Natural killer cell (primary cell): ENCODE measurements at regions not wholly inside any gene's neighbourhood (a gene's known extent, or its start where the extent isn't known, plus 50 kb on each side); places are given as distances from the start of the nearest gene placed in this dataset.
A peak's percentile ranks its signal among the peaks of the same experiment; 100 is the strongest.

Experiments used
- ATAC-seq, 3 donors: fragments of 150-1000 bp in 2 of 3; fragments of 200-7000 bp in 1 of 3; cut with Tn5 transposase; 1 replicate in 1 of 3; 2 replicates in 2 of 3; pipeline ENCODE4 v1.10.0; 2021; ENCODE audit warnings: mild to moderate bottlenecking in 2 of 3, moderate library complexity in 2 of 3
- DNase-seq, 2 donors: peaks; one replicate each; pipeline versions ENCODE4 v3.0.0 to v3.0.0-alpha.2; 2013 to 2021; ENCODE audit warnings: mixed read lengths in 1 of 2
- H3K27ac ChIP-seq: one replicate; pipeline ENCODE4 v1.5.1; 2013; ENCODE audit warnings: mild to moderate bottlenecking, low read length
- H3K27me3 ChIP-seq: one replicate; pipeline ENCODE4 v1.6.1; 2013; ENCODE audit warnings: low read length; ENCODE audit not compliant: control insufficient read depth, insufficient read depth
- H3K36me3 ChIP-seq: one replicate; pipeline ENCODE4 v1.6.1; 2013; ENCODE audit warnings: low read length; ENCODE audit not compliant: control insufficient read depth, insufficient read depth
- H3K4me1 ChIP-seq: one replicate; pipeline ENCODE4 v1.6.1; 2013; ENCODE audit warnings: low read length; ENCODE audit not compliant: control insufficient read depth, insufficient read depth
- H3K4me3 ChIP-seq: one replicate; pipeline ENCODE4 v1.5.1; 2013; ENCODE audit warnings: low read length
- H3K9me3 ChIP-seq: one replicate; pipeline ENCODE4 v1.6.1; 2013; ENCODE audit warnings: low read length; ENCODE audit not compliant: control insufficient read depth, insufficient read depth
- H3K27ac Mint-ChIP-seq, 2 donors: one replicate each; pipeline ENCODE4 v1.8.0; 2022; ENCODE audit warnings: mild to moderate bottlenecking in 2 of 2, mixed read lengths in 2 of 2, moderate library complexity in 1 of 2
- H3K27me3 Mint-ChIP-seq, 2 donors: one replicate each; pipeline ENCODE4 v1.8.0; 2022; ENCODE audit warnings: low read depth in 2 of 2, mixed read lengths in 2 of 2
- H3K36me3 Mint-ChIP-seq: one replicate; pipeline ENCODE4 v1.8.0; 2022; ENCODE audit warnings: mixed read lengths
- H3K4me1 Mint-ChIP-seq, 2 donors: one replicate each; pipeline ENCODE4 v1.8.0; 2022; ENCODE audit warnings: mixed read lengths in 2 of 2
- H3K4me3 Mint-ChIP-seq: one replicate; pipeline ENCODE4 v1.8.0; 2022; ENCODE audit warnings: mild to moderate bottlenecking, moderate library complexity, mixed read lengths
- H3K9me3 Mint-ChIP-seq, 2 donors: one replicate each; pipeline ENCODE4 v1.8.0; 2022; ENCODE audit warnings: mixed read lengths in 2 of 2
- WGBS: methylation state at CpG from one replicate; pipeline ENCODE4 v1.1.7; 2013; ENCODE audit warnings: missing lambda C conversion rate; ENCODE audit not compliant: insufficient coverage; 5-methylcytosine and 5-hydroxymethylcytosine counted together
- intact Hi-C: fragments of 100-400 bp; cut with micrococcal nuclease; formaldehyde crosslinking; loops from one replicate; pipeline ENCODE4 v1.14.2; 2022
- TF ChIP-seq, protein P1 (sequence below): fragments of 200-600 bp; IDR thresholded peaks from one replicate; pipeline ENCODE4 v1.8.0; 2022; ENCODE audit warnings: antibody characterized with exemption

GRCh38 chrX:65601126-65601525 lies 66.3 kb upstream of the MSN start:
- peak overlapping the region; percentile 84 for H3K27ac ChIP-seq
- H3K9me3 ChIP-seq, result no peaks in the 10 kb centered on the region
- peak overlapping the region; percentile 85 to 86 for H3K27ac Mint-ChIP-seq
- no peaks in the 10 kb centered on the region for H3K36me3 ChIP-seq
- H3K9me3 Mint-ChIP-seq, result no peaks in the 10 kb centered on the region
- no peak overlapping the region for H3K4me3 Mint-ChIP-seq
- ATAC-seq (peak in 1 of 3 donors; percentile 35), DNase-seq (peak in 1 of 2 donors; percentile 29)
- no peaks in the 10 kb centered on the region for H3K27me3 Mint-ChIP-seq
- peaks cover 57 to 65% of the 10 kb centered on the region in 2 donors for H3K4me1 Mint-ChIP-seq
- no peak overlapping the region for H3K4me3 ChIP-seq
- 47% methylated on average over 3 of the region's 3 CpGs for WGBS
- intact Hi-C loops, result no loop called here
- H3K4me1 ChIP-seq, result peaks cover 58% of the 10 kb centered on the region
- H3K27me3 ChIP-seq, result no peaks in the 10 kb centered on the region
- TF ChIP-seq, protein P1, sequence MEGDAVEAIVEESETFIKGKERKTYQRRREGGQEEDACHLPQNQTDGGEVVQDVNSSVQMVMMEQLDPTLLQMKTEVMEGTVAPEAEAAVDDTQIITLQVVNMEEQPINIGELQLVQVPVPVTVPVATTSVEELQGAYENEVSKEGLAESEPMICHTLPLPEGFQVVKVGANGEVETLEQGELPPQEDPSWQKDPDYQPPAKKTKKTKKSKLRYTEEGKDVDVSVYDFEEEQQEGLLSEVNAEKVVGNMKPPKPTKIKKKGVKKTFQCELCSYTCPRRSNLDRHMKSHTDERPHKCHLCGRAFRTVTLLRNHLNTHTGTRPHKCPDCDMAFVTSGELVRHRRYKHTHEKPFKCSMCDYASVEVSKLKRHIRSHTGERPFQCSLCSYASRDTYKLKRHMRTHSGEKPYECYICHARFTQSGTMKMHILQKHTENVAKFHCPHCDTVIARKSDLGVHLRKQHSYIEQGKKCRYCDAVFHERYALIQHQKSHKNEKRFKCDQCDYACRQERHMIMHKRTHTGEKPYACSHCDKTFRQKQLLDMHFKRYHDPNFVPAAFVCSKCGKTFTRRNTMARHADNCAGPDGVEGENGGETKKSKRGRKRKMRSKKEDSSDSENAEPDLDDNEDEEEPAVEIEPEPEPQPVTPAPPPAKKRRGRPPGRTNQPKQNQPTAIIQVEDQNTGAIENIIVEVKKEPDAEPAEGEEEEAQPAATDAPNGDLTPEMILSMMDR, result no peak
- H3K36me3 Mint-ChIP-seq, result no peaks in the 10 kb centered on the region

- no peak for ATAC-seq
- TF ChIP-seq, protein P1, result no peak
- no peak overlapping the region for H3K4me3 ChIP-seq
- no peaks in the 10 kb centered on the region for H3K36me3 ChIP-seq
- no peaks in the 10 kb centered on the region for H3K9me3 ChIP-seq
- Mint-ChIP-seq H3K4me3 (peak overlapping the region; percentile 78), H3K4me1 (peaks cover 65 to 68% of the 10 kb centered on the region in 2 donors), H3K27ac (peak overlapping the region; percentile 77 to 85), H3K36me3 (no peaks in the 10 kb centered on the region), H3K27me3 (no peaks in the 10 kb centered on the region), H3K9me3 (no peaks in the 10 kb centered on the region)
- no peak for DNase-seq
- 96% methylated on average over 7 of the region's 7 CpGs for WGBS
- H3K4me1 ChIP-seq, result peaks cover 68% of the 10 kb centered on the region
- no peak overlapping the region for H3K27ac ChIP-seq
- H3K27me3 ChIP-seq, result no peaks in the 10 kb centered on the region
- intact Hi-C loops, result no loop called here
Observed at GRCh38 chrX:65600106-65600505, 65.5 kb upstream of the LAS1L start.

GRCh38 chrX:65598559-65599147 lies 64.1 kb upstream of the LAS1L start:
- no peaks in the 10 kb centered on the region for H3K36me3 ChIP-seq
- Mint-ChIP-seq H3K27me3 (no peaks in the 10 kb centered on the region), H3K9me3 (no peaks in the 10 kb centered on the region), H3K27ac (peak overlapping the region; percentile 83 to 85), H3K4me3 (peak overlapping the region; percentile 78), H3K36me3 (no peaks in the 10 kb centered on the region), H3K4me1 (peaks cover 54 to 63% of the 10 kb centered on the region in 2 donors)
- no peaks in the 10 kb centered on the region for H3K27me3 ChIP-seq
- peak in 1 of 3 donors; percentile 21 for ATAC-seq
- TF ChIP-seq, protein P1, result no peak
- DNase-seq, result peak in 1 of 2 donors; percentile 52
- intact Hi-C loops, result no loop called here
- H3K4me1 ChIP-seq, result peaks cover 69% of the 10 kb centered on the region
- peak overlapping the region; percentile 97 for H3K27ac ChIP-seq
- H3K4me3 ChIP-seq, result no peak overlapping the region
- no peaks in the 10 kb centered on the region for H3K9me3 ChIP-seq
- WGBS, result 57% methylated on average over 5 of the region's 8 CpGs
